H9 (cell line): ENCODE measurements at regions not wholly inside any gene's neighbourhood (a gene's known extent, or its start where the extent isn't known, plus 50 kb on each side); places are given as distances from the start of the nearest gene placed in this dataset.

Experiments
- DNase-seq: peaks from one replicate; pipeline ENCODE4 v3.0.0-alpha.2; 2017
- H2AFZ ChIP-seq: one replicate; pipeline ENCODE4 v1.6.1; 2013; ENCODE audit warnings: mild to moderate bottlenecking, low read length, control low read depth, moderate library complexity
- H2AK5ac ChIP-seq: 2 replicates; pipeline ENCODE4 v1.6.1; 2013; ENCODE audit warnings: low read length, control low read depth, mixed read lengths; ENCODE audit not compliant: insufficient read length
- H2BK120ac ChIP-seq: one replicate; pipeline ENCODE4 v1.6.1; 2013; ENCODE audit warnings: low read depth, mild to moderate bottlenecking, low read length, control low read depth, inconsistent platforms; ENCODE audit not compliant: poor library complexity, severe bottlenecking
- H2BK12ac ChIP-seq: 2 replicates; pipeline ENCODE4 v1.6.1; 2013; ENCODE audit warnings: low read length, control low read depth, mixed read lengths, low read depth; ENCODE audit not compliant: insufficient read length
- H2BK15ac ChIP-seq: 2 replicates; pipeline ENCODE4 v1.6.1; 2013; ENCODE audit warnings: low read depth, low read length, control low read depth
- H2BK20ac ChIP-seq: one replicate; pipeline ENCODE4 v1.6.1; 2013; ENCODE audit warnings: low read depth, mild to moderate bottlenecking, low read length, control low read depth, inconsistent platforms; ENCODE audit not compliant: poor library complexity, severe bottlenecking
- H2BK5ac ChIP-seq: 2 replicates; pipeline ENCODE4 v1.6.1; 2013; ENCODE audit warnings: low read length, control low read depth, mixed read lengths; ENCODE audit not compliant: insufficient read length
- H3K14ac ChIP-seq: 2 replicates; pipeline ENCODE4 v1.6.1; 2013; ENCODE audit warnings: low read length, control low read depth; ENCODE audit not compliant: insufficient read depth
- H3K18ac ChIP-seq: 2 replicates; pipeline ENCODE4 v1.6.1; 2013; ENCODE audit warnings: low read depth, mild to moderate bottlenecking, mixed read lengths, low read length, control low read depth; ENCODE audit not compliant: insufficient read length
- H3K23ac ChIP-seq: 2 replicates; pipeline ENCODE4 v1.6.1; 2013; ENCODE audit warnings: low read length, control low read depth, mixed read lengths, low read depth; ENCODE audit not compliant: insufficient read length
- H3K23me2 ChIP-seq: 2 replicates; pipeline ENCODE4 v1.6.1; 2013; ENCODE audit warnings: low read depth, mild to moderate bottlenecking, mixed read lengths, low read length, control low read depth; ENCODE audit not compliant: insufficient read length, poor library complexity, severe bottlenecking
- H3K27ac ChIP-seq: 2 replicates; pipeline ENCODE4 v1.5.1; 2013; ENCODE audit warnings: low read length, control low read depth, mixed read lengths, low read depth; ENCODE audit not compliant: insufficient read length
- H3K27me3 ChIP-seq: 2 replicates; pipeline ENCODE4 v1.6.1; 2013; ENCODE audit warnings: low read length, control low read depth, inconsistent platforms; ENCODE audit not compliant: insufficient read depth
- H3K4ac ChIP-seq: 2 replicates; pipeline ENCODE4 v1.6.1; 2013; ENCODE audit warnings: low read depth, mild to moderate bottlenecking, control low read depth, inconsistent platforms, low read length, moderate library complexity
- H3K4me1 ChIP-seq: 2 replicates; pipeline ENCODE4 v1.6.1; 2013; ENCODE audit warnings: low read length, control low read depth, inconsistent platforms; ENCODE audit not compliant: insufficient read depth
- H3K4me2 ChIP-seq: 2 replicates; pipeline ENCODE4 v1.6.1; 2013; ENCODE audit warnings: low read length, control low read depth, mixed read lengths; ENCODE audit not compliant: insufficient read length, insufficient read depth
- H3K56ac ChIP-seq: 2 replicates; pipeline ENCODE4 v1.6.1; 2013; ENCODE audit warnings: low read depth, mild to moderate bottlenecking, mixed read lengths, low read length, control low read depth; ENCODE audit not compliant: insufficient read length
- H3K79me1 ChIP-seq: 2 replicates; pipeline ENCODE4 v1.6.1; 2013; ENCODE audit warnings: low read depth, mild to moderate bottlenecking, moderate library complexity, low read length, control low read depth, inconsistent platforms; ENCODE audit not compliant: insufficient read depth, poor library complexity, severe bottlenecking
- H3K79me2 ChIP-seq: 2 replicates; pipeline ENCODE4 v1.6.1; 2013; ENCODE audit warnings: low read length, control low read depth, inconsistent platforms; ENCODE audit not compliant: insufficient read depth
- H3K9ac ChIP-seq: 2 replicates; pipeline ENCODE4 v1.6.1; 2013; ENCODE audit warnings: low read length, control low read depth, mixed read lengths; ENCODE audit not compliant: insufficient read length; ENCODE audit errors: extremely low read depth
- H3K9me3 ChIP-seq: one replicate; pipeline ENCODE4 v1.6.1; 2013; ENCODE audit warnings: low read depth, low read length, inconsistent platforms; ENCODE audit not compliant: control insufficient read depth
- H3T11ph ChIP-seq: one replicate; pipeline ENCODE4 v1.6.1; 2013; ENCODE audit warnings: mild to moderate bottlenecking, low read length, control low read depth, inconsistent platforms
- H4K20me1 ChIP-seq: one replicate; pipeline ENCODE4 v1.6.1; 2013; ENCODE audit not compliant: control insufficient read depth, insufficient read length, insufficient read depth
- H4K5ac ChIP-seq: 2 replicates; pipeline ENCODE4 v1.6.1; 2013; ENCODE audit warnings: low read depth, mild to moderate bottlenecking, mixed read lengths, low read length, control low read depth; ENCODE audit not compliant: insufficient read length
- H4K8ac ChIP-seq: replicated peaks from 2 replicates; pipeline ENCODE4 v1.6.1; 2013; ENCODE audit warnings: low read length, control low read depth, mixed read lengths, low read depth; ENCODE audit not compliant: insufficient read length
- H4K91ac ChIP-seq: 2 replicates; pipeline ENCODE4 v1.6.1; 2013; ENCODE audit warnings: low read depth, mild to moderate bottlenecking, moderate library complexity, mixed read lengths, low read length, control low read depth; ENCODE audit not compliant: insufficient read length
- H3K27ac Mint-ChIP-seq, 3 experiments: 2 replicates in 2 of 3; 3 replicates in 1 of 3; pipeline ENCODE4 v1.8.0; 2020 to 2021; ENCODE audit warnings: mixed read lengths in 3 of 3, mild to moderate bottlenecking in 1 of 3, moderate library complexity in 1 of 3
- H3K27me3 Mint-ChIP-seq: 2 replicates; pipeline ENCODE4 v1.8.0; 2021; ENCODE audit warnings: low read depth, mild to moderate bottlenecking, moderate library complexity, mixed read lengths
- H3K36me3 Mint-ChIP-seq, 3 experiments: 2 replicates in 2 of 3; 3 replicates in 1 of 3; pipeline ENCODE4 v1.8.0; 2020 to 2021; ENCODE audit warnings: low read depth in 3 of 3, mixed read lengths in 3 of 3; ENCODE audit not compliant: insufficient read depth in 1 of 3
- H3K4me1 Mint-ChIP-seq, 2 experiments: 2 replicates each; pipeline ENCODE4 v1.8.0; 2020; ENCODE audit warnings: mixed read lengths in 2 of 2
- H3K4me3 Mint-ChIP-seq, 2 experiments: 2 replicates in 1 of 2; 3 replicates in 1 of 2; pipeline ENCODE4 v1.8.0; 2020 to 2021; ENCODE audit warnings: mild to moderate bottlenecking in 2 of 2, mixed read lengths in 2 of 2, moderate library complexity in 1 of 2
- H3K9me3 Mint-ChIP-seq, 2 experiments: 2 replicates in 1 of 2; 3 replicates in 1 of 2; pipeline ENCODE4 v1.8.0; 2020; ENCODE audit warnings: mild to moderate bottlenecking in 2 of 2, mixed read lengths in 2 of 2, moderate library complexity in 1 of 2
- CTCF ChIP-seq: fragments of 200-600 bp; sonication (generic); conservative IDR thresholded peaks from 3 replicates; pipeline ENCODE4 v1.8.0; 2021; ENCODE audit warnings: antibody characterized with exemption, mild to moderate bottlenecking
- WGBS: extraction: QIAGEN DNeasy Blood & Tissue Kit; methylation state at CpG from one replicate; pipeline ENCODE4 v1.1.7; 2013; ENCODE audit warnings: missing lambda C conversion rate, low lambda C conversion rate, mixed read lengths; ENCODE audit not compliant: insufficient read length; ENCODE audit errors: extremely low coverage; 5-methylcytosine and 5-hydroxymethylcytosine counted together

DNA sequence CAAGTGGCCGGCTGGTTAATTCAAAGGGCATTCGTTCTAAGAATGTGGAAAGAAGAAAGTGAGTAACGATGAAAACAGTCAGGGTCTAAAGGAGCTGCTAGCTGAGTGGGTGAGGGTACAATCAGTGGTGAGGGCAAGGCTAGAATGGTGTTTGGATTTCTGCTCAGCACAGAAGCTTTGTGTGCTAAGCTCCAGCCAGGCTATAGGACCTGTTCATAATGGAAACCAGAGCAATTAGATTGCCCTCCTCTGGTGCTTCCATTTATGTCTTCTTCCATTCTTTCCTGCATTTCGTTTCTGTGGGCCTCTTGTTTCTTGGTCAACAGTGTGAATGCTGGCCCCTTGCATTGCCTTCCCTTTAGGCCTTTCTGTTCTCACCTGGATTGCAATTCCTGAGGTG is 572.9 kb upstream of the CHORDC1 start:
- Histone ChIP-seq H3K9ac (no peak overlapping the region), H2BK15ac (no peak overlapping the region), H3K14ac (no peak overlapping the region), H3K27ac (no peak overlapping the region), H2AFZ (no peak overlapping the region), H2BK120ac (no peak overlapping the region), H3K79me1 (no peaks in the 10 kb centered on the region), H3K27me3 (no peaks in the 10 kb centered on the region), H3K18ac (no peak overlapping the region), H4K91ac (no peak overlapping the region), H3K23me2 (no peaks in the 10 kb centered on the region), H3T11ph (no peak overlapping the region), H2AK5ac (no peak overlapping the region), H3K56ac (no peak overlapping the region), H3K4me2 (no peak overlapping the region), H3K23ac (no peak overlapping the region), H4K8ac (no peak overlapping the region), H4K5ac (no peak overlapping the region), H4K20me1 (no peaks in the 10 kb centered on the region), H3K4me1 (no peaks in the 10 kb centered on the region; the same call in 1 of the 2 replicates), H3K9me3 (no peaks in the 10 kb centered on the region), H2BK5ac (no peak overlapping the region), H2BK12ac (no peak overlapping the region), H3K4ac (no peak overlapping the region), H3K79me2 (no peaks in the 10 kb centered on the region), H2BK20ac (no peak overlapping the region)
- Mint-ChIP-seq H3K27me3 (no peaks in the 10 kb centered on the region), H3K36me3 (no peaks in the 10 kb centered on the region), H3K4me1 (peaks cover 13 to 15% of the 10 kb centered on the region in 2 experiments), H3K4me3 (no peak overlapping the region), H3K27ac (peak overlapping the region in 1 of 3 experiments; percentile 23; a peak in 1 of 7 replicates), H3K9me3 (0 out of 5 replicates have a peak, but pooled peaks cover 0 to 2% of the 10 kb centered on the region in 2 experiments)
- WGBS = no CpG with 5 or more reads among the region's 4 CpGs
- no peak for TF ChIP-seq CTCF
- no peak for DNase-seq
